HUES6 (cell line): ENCODE measurements at regions not wholly inside any gene's neighbourhood (a gene's known extent, or its start where the extent isn't known, plus 50 kb on each side); places are given as distances from the start of the nearest gene placed in this dataset.

Source experiments
- H3K27ac ChIP-seq: 2 replicates; pipeline ENCODE4 v1.7.0; 2013; ENCODE audit warnings: low read depth, mild to moderate bottlenecking, low read length, inconsistent platforms
- H3K27me3 ChIP-seq: 2 replicates; pipeline ENCODE4 v1.6.1; 2013; ENCODE audit warnings: low read length; ENCODE audit not compliant: control insufficient read depth, insufficient read depth
- H3K36me3 ChIP-seq: 2 replicates; pipeline ENCODE4 v1.6.1; 2013; ENCODE audit warnings: low read length; ENCODE audit not compliant: control insufficient read depth, insufficient read depth
- H3K4me1 ChIP-seq: 2 replicates; pipeline ENCODE4 v1.6.1; 2013; ENCODE audit warnings: low read length; ENCODE audit not compliant: control insufficient read depth, insufficient read depth
- H3K4me3 ChIP-seq: 2 replicates; pipeline ENCODE4 v1.5.1; 2013; ENCODE audit warnings: low read depth, low read length
- H3K9ac ChIP-seq: one replicate; pipeline ENCODE4 v1.6.1; 2013; ENCODE audit warnings: mild to moderate bottlenecking, low read length
- H3K9me3 ChIP-seq: 2 replicates; pipeline ENCODE4 v1.6.1; 2013; ENCODE audit warnings: low read depth, low read length; ENCODE audit not compliant: control insufficient read depth, insufficient read depth

GRCh38 chr3:28575746-28576613 is 227.4 kb upstream of the AZI2 start:
- no peak overlapping the region; the same call in 1 of the 2 replicates for H3K27ac ChIP-seq
- H3K4me1 ChIP-seq = peaks cover 12% of the 10 kb centered on the region
- peak overlapping the region; percentile 85 for H3K4me3 ChIP-seq
- no peaks in the 10 kb centered on the region for H3K9me3 ChIP-seq
- H3K9ac ChIP-seq = peak overlapping the region; percentile 56
- H3K36me3 ChIP-seq = no peaks in the 10 kb centered on the region
- peaks cover 67% of the 10 kb centered on the region for H3K27me3 ChIP-seq

- Histone ChIP-seq H3K4me1 (peaks cover 12% of the 10 kb centered on the region), H3K36me3 (no peaks in the 10 kb centered on the region), H3K9me3 (no peaks in the 10 kb centered on the region), H3K9ac (no peak overlapping the region), H3K27me3 (peaks cover 67% of the 10 kb centered on the region), H3K27ac (no peak overlapping the region), H3K4me3 (peak overlapping the region; percentile 85)
Observed at GRCh38 chr3:28576614-28577200, 228.1 kb upstream of the AZI2 start.

GRCh38 chr3:28577941-28578500 is 229.4 kb upstream of the AZI2 start:
- Histone ChIP-seq H3K9me3 (no peaks in the 10 kb centered on the region), H3K27me3 (peaks cover 65% of the 10 kb centered on the region), H3K36me3 (no peaks in the 10 kb centered on the region), H3K4me3 (no peak overlapping the region), H3K4me1 (peaks cover 12% of the 10 kb centered on the region), H3K27ac (no peak overlapping the region), H3K9ac (no peak overlapping the region)

- Histone ChIP-seq H3K9ac (no peak overlapping the region), H3K4me1 (no peaks in the 10 kb centered on the region; the same call in 1 of the 2 replicates), H3K9me3 (no peaks in the 10 kb centered on the region), H3K27ac (no peak overlapping the region), H3K36me3 (no peaks in the 10 kb centered on the region), H3K27me3 (no peaks in the 10 kb centered on the region), H3K4me3 (no peak overlapping the region)
Observed at GRCh38 chr3:28586325-28586724, 237.7 kb upstream of the AZI2 start.

GRCh38 chr3:28587723-28588122 is 239.1 kb upstream of the AZI2 start:
- Histone ChIP-seq H3K27me3 (no peaks in the 10 kb centered on the region), H3K4me3 (no peak overlapping the region), H3K36me3 (no peaks in the 10 kb centered on the region), H3K27ac (no peak overlapping the region), H3K4me1 (no peaks in the 10 kb centered on the region; the same call in 1 of the 2 replicates), H3K9me3 (no peaks in the 10 kb centered on the region), H3K9ac (no peak overlapping the region)

- H3K27ac ChIP-seq = no peak overlapping the region
Observed at GRCh38 chr3:28590216-28590615, 241.6 kb upstream of the AZI2 start.

GRCh38 chr3:28590860-28591259 is 242.2 kb upstream of the AZI2 start:
- no peak overlapping the region for H3K27ac ChIP-seq
- no peaks in the 10 kb centered on the region for H3K36me3 ChIP-seq
- H3K4me3 ChIP-seq = no peak overlapping the region
- no peak overlapping the region for H3K9ac ChIP-seq
- H3K27me3 ChIP-seq = no peaks in the 10 kb centered on the region
- H3K4me1 ChIP-seq = no peaks in the 10 kb centered on the region; the same call in 1 of the 2 replicates
- H3K9me3 ChIP-seq = no peaks in the 10 kb centered on the region

More at GRCh38 chr3:28590216-28590615, 241.6 kb upstream of the AZI2 start:
- Histone ChIP-seq H3K27me3 (no peaks in the 10 kb centered on the region), H3K4me3 (no peak overlapping the region), H3K9me3 (no peaks in the 10 kb centered on the region), H3K4me1 (no peaks in the 10 kb centered on the region; the same call in 1 of the 2 replicates), H3K9ac (no peak overlapping the region), H3K36me3 (no peaks in the 10 kb centered on the region)

- Histone ChIP-seq H3K27ac (no peak overlapping the region), H3K9ac (no peak overlapping the region), H3K4me1 (no peaks in the 10 kb centered on the region; the same call in 1 of the 2 replicates), H3K27me3 (no peaks in the 10 kb centered on the region), H3K9me3 (no peaks in the 10 kb centered on the region), H3K36me3 (no peaks in the 10 kb centered on the region), H3K4me3 (no peak overlapping the region)
Observed at GRCh38 chr3:28595372-28595771, 246.7 kb upstream of the AZI2 start.

GRCh38 chr3:28597452-28597851 is 248.8 kb upstream of the AZI2 start:
- Histone ChIP-seq H3K4me1 (no peaks in the 10 kb centered on the region), H3K9me3 (no peaks in the 10 kb centered on the region), H3K27me3 (no peaks in the 10 kb centered on the region), H3K4me3 (no peak overlapping the region), H3K36me3 (no peaks in the 10 kb centered on the region), H3K27ac (no peak overlapping the region), H3K9ac (no peak overlapping the region)

GRCh38 chr3:28598165-28598564 is 249.5 kb upstream of the AZI2 start:
- Histone ChIP-seq H3K4me1 (no peaks in the 10 kb centered on the region), H3K9me3 (no peaks in the 10 kb centered on the region), H3K36me3 (no peaks in the 10 kb centered on the region), H3K27me3 (no peaks in the 10 kb centered on the region), H3K9ac (no peak overlapping the region), H3K27ac (no peak overlapping the region), H3K4me3 (no peak overlapping the region)

GRCh38 chr3:28601291-28601690 is 252.7 kb upstream of the AZI2 start:
- H3K4me1 ChIP-seq = peaks cover 10% of the 10 kb centered on the region; the same call in 1 of the 2 replicates

More at GRCh38 chr3:28601291-28601690, 252.7 kb upstream of the AZI2 start:
- Histone ChIP-seq H3K27me3 (no peaks in the 10 kb centered on the region), H3K27ac (no peak overlapping the region), H3K9me3 (no peaks in the 10 kb centered on the region), H3K36me3 (no peaks in the 10 kb centered on the region), H3K4me3 (no peak overlapping the region), H3K9ac (no peak overlapping the region)
